Astrocyte of the cerebellum (primary cell): ENCODE measurements at regions not wholly inside any gene's neighbourhood (a gene's known extent, or its start where the extent isn't known, plus 50 kb on each side); places are given as distances from the start of the nearest gene placed in this dataset.
A peak's percentile ranks its signal among the peaks of the same experiment; 100 is the strongest.

Experiments used
- DNase-seq: peaks from one replicate; pipeline ENCODE4 v3.0.0-alpha.2; 2011; ENCODE audit warnings: low read depth
- H3K4me3 ChIP-seq: 2 replicates; pipeline ENCODE4 v1.5.1; 2011; ENCODE audit warnings: mild to moderate bottlenecking, low read depth, low read length, moderate library complexity
- CTCF ChIP-seq: IDR thresholded peaks from 2 replicates; pipeline ENCODE4 v1.5.1; 2012; ENCODE audit warnings: low read length, low read depth, moderate library complexity, mild to moderate bottlenecking; ENCODE audit errors: missing control alignments
- in situ Hi-C: cut with HindIII; loops from 2 replicates; pipeline ENCODE4 v1.10.0; 2017; ENCODE audit warnings: low sequenced_read_pairs

GRCh38 chr13:31530922-31531321, 208.4 kb upstream of the RXFP2 start:
- no peak overlapping the region for H3K4me3 ChIP-seq
- in situ Hi-C loops = no loop called here
- DNase-seq = no peak
- TF ChIP-seq CTCF = no peak

- no peak for DNase-seq
- in situ Hi-C loops = no loop called here
- no peak overlapping the region for H3K4me3 ChIP-seq
- no peak for TF ChIP-seq CTCF
Observed at GRCh38 chr13:31537052-31537451, 202.3 kb upstream of the RXFP2 start.

GRCh38 chr13:31538067-31539042, 201.0 kb upstream of the RXFP2 start:
- TF ChIP-seq CTCF = peak; percentile 72
- in situ Hi-C loops = no loop called here
- DNase-seq = no peak
- H3K4me3 ChIP-seq = no peak overlapping the region

GRCh38 chr13:31540281-31540680, 199.0 kb upstream of the RXFP2 start:
- TF ChIP-seq CTCF = no peak
- in situ Hi-C loops = no loop called here
- no peak overlapping the region for H3K4me3 ChIP-seq
- no peak for DNase-seq

- DNase-seq = no peak
- H3K4me3 ChIP-seq = no peak overlapping the region
- in situ Hi-C loops = no loop called here
- no peak for TF ChIP-seq CTCF
Observed at GRCh38 chr13:31543190-31543589, 196.1 kb upstream of the RXFP2 start.

GRCh38 chr13:31545616-31546015, 193.7 kb upstream of the RXFP2 start:
- no peak overlapping the region for H3K4me3 ChIP-seq
- no peak for TF ChIP-seq CTCF
- in situ Hi-C loops = no loop called here
- DNase-seq = no peak
